ENCODE measurements at regions not wholly inside any gene's neighbourhood (a gene's known extent, or its start where the extent isn't known, plus 50 kb on each side); places are given as distances from the start of the nearest gene placed in this dataset.
A peak's percentile ranks its signal among the peaks of the same experiment; 100 is the strongest.

GRCh38 chr5:58239045-58239444 is 220.8 kb downstream of the PLK2 start:
- no peak overlapping the region for H3K4me3 ChIP-seq (replicated peaks; ENCODE audit: low read depth, low read length)
- TF ChIP-seq CTCF (IDR thresholded peaks at IDR 0.05; ENCODE audit: low read length, missing control alignments), result no peak
- no peak for DNase-seq (ENCODE audit: low read depth)

- no peak for TF ChIP-seq CTCF (IDR thresholded peaks at IDR 0.05; ENCODE audit: low read length, missing control alignments)
- no peak for DNase-seq (ENCODE audit: low read depth)
- H3K4me3 ChIP-seq (replicated peaks; ENCODE audit: low read depth, low read length), result no peak overlapping the region
Observed at GRCh38 chr5:58236498-58236897, 223.4 kb downstream of the PLK2 start.

- no peak for TF ChIP-seq CTCF (IDR thresholded peaks at IDR 0.05; ENCODE audit: low read length, missing control alignments)
- DNase-seq (ENCODE audit: low read depth), result peak; percentile 82
- no peak overlapping the region for H3K4me3 ChIP-seq (replicated peaks; ENCODE audit: low read depth, low read length)
Observed at GRCh38 chr5:58235299-58235698, 224.6 kb downstream of the PLK2 start.

- H3K4me3 ChIP-seq (replicated peaks; ENCODE audit: low read depth, low read length), result no peak overlapping the region
- no peak for DNase-seq (ENCODE audit: low read depth)
- TF ChIP-seq CTCF (IDR thresholded peaks at IDR 0.05; ENCODE audit: low read length, missing control alignments), result no peak
Observed at GRCh38 chr5:58232130-58232529, 227.8 kb downstream of the PLK2 start.

- no peak for DNase-seq (ENCODE audit: low read depth)
- no peak overlapping the region for H3K4me3 ChIP-seq (replicated peaks; ENCODE audit: low read depth, low read length)
- no peak for TF ChIP-seq CTCF (IDR thresholded peaks at IDR 0.05; ENCODE audit: low read length, missing control alignments)
Observed at GRCh38 chr5:58231041-58231440, 228.8 kb downstream of the PLK2 start.

- DNase-seq (ENCODE audit: low read depth), result no peak
- H3K4me3 ChIP-seq (replicated peaks; ENCODE audit: low read depth, low read length), result no peak overlapping the region
- TF ChIP-seq CTCF (IDR thresholded peaks at IDR 0.05; ENCODE audit: low read length, missing control alignments), result no peak
Observed at GRCh38 chr5:58228896-58229295, 231.0 kb downstream of the PLK2 start.

GRCh38 chr5:58227858-58228257 is 232.0 kb downstream of the PLK2 start:
- no peak for TF ChIP-seq CTCF (IDR thresholded peaks at IDR 0.05; ENCODE audit: low read length, missing control alignments)
- no peak for DNase-seq (ENCODE audit: low read depth)
- no peak overlapping the region for H3K4me3 ChIP-seq (replicated peaks; ENCODE audit: low read depth, low read length)
